NCI-H1092 treated with DMSO at 0.1 percent for 48 hours (cell line): ENCODE measurements at regions not wholly inside any gene's neighbourhood (a gene's known extent, or its start where the extent isn't known, plus 50 kb on each side); places are given as distances from the start of the nearest gene placed in this dataset.
"Not testable (repeated sequence)": the region's sequence is repeated elsewhere in the genome, so short reads cannot be mapped to it uniquely, and the experiment has no call there.

Experiments used
- DNase-seq: peaks from one replicate; lab custom pipeline; 2025; lab: John Stamatoyannopoulos, UW

- no peak for DNase-seq
Observed at GRCh38 chrX:44785652-44786051, 58.2 kb upstream of the DUSP21 start.

GRCh38 chrX:44784241-44784640 lies 59.6 kb upstream of the DUSP21 start:
- DNase-seq = no peak

GRCh38 chrX:44778254-44778653 lies 65.6 kb upstream of the DUSP21 start:
- DNase-seq = no peak

- DNase-seq = no peak
Observed at GRCh38 chrX:44775726-44776125, 68.1 kb upstream of the DUSP21 start.

GRCh38 chrX:44774066-44774465 lies 69.8 kb upstream of the DUSP21 start:
- DNase-seq = not testable (repeated sequence)

- DNase-seq = no peak
Observed at GRCh38 chrX:44770121-44770520, 73.7 kb upstream of the DUSP21 start.

- no peak for DNase-seq
Observed at GRCh38 chrX:44767308-44767707, 76.5 kb upstream of the DUSP21 start.

- no peak for DNase-seq
Observed at GRCh38 chrX:44765556-44765955, 78.3 kb upstream of the DUSP21 start.

GRCh38 chrX:44747969-44748368 lies 95.9 kb upstream of the DUSP21 start:
- DNase-seq = no peak

GRCh38 chrX:44747317-44747716 lies 96.5 kb upstream of the DUSP21 start:
- no peak for DNase-seq

GRCh38 chrX:44744799-44745198 lies 99.0 kb upstream of the DUSP21 start:
- DNase-seq = no peak

GRCh38 chrX:44742480-44743155 lies 101.2 kb upstream of the DUSP21 start:
- no peak for DNase-seq

- not testable (repeated sequence) for DNase-seq
Observed at GRCh38 chrX:44741859-44742258, 102.0 kb upstream of the DUSP21 start.

GRCh38 chrX:44741458-44741857 lies 102.4 kb upstream of the DUSP21 start:
- not testable (repeated sequence) for DNase-seq

- no peak for DNase-seq
Observed at GRCh38 chrX:44735498-44735897, 108.3 kb upstream of the DUSP21 start.

- no peak for DNase-seq
Observed at GRCh38 chrX:44733931-44734330, 109.9 kb upstream of the DUSP21 start.

- no peak for DNase-seq
Observed at GRCh38 chrX:44731160-44731559, 112.7 kb upstream of the DUSP21 start.

GRCh38 chrX:44723426-44723825 lies 120.4 kb upstream of the DUSP21 start:
- no peak for DNase-seq

GRCh38 chrX:44708470-44708869 lies 135.4 kb upstream of the DUSP21 start:
- no peak for DNase-seq

- DNase-seq = no peak
Observed at GRCh38 chrX:44705817-44706551, 137.8 kb upstream of the DUSP21 start.

- no peak for DNase-seq
Observed at GRCh38 chrX:44698357-44698756, 145.5 kb upstream of the DUSP21 start.

GRCh38 chrX:44693255-44693654 lies 150.6 kb upstream of the DUSP21 start:
- DNase-seq = no peak

GRCh38 chrX:44690129-44690528 lies 147.5 kb upstream of the FUNDC1 start:
- DNase-seq = no peak
